ENCODE measurements at regions not wholly inside any gene's neighbourhood (a gene's known extent, or its start where the extent isn't known, plus 50 kb on each side); places are given as distances from the start of the nearest gene placed in this dataset.
"Not testable (repeated sequence)": the region's sequence is repeated elsewhere in the genome, so short reads cannot be mapped to it uniquely, and the experiment has no call there.

DNA sequence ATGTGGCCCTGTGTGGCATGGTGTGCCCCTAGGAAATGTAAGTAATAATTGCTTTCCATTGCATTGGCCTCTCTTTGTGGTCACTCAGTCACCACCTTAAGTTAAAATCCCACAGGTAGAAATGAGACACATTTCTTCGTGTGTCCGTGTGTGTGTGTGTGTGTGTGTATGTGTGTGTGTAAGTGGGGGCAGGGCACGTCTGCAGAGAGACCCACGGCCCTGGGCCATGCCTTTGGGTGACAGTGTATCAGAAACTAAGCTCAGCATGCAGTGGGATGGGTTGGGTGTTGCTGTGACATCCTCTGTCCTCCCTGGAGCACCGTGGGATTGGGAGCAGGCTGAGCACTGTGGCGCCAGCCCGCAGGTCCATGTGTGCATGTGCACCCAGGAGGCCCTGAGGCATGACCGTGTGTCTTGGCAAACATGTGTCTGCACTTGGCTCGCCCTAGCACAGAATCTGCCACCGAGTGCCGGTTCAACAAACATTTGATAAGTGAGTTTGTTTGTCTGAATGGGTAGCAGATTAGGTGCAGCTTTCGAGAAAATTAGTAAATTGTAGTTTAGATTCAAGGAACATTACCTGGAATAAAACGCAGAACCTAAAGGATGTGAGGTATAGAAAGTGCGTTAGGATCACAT is 91.8 kb downstream of the WTIP start:
- no peaks in the 10 kb centered on the region for H4K20me1 ChIP-seq (ENCODE audit: low read length)
- no peaks in the 10 kb centered on the region for H3K9me2 ChIP-seq (replicated peaks; ENCODE audit: low read length)
- no peaks in the 10 kb centered on the region for H3K79me2 ChIP-seq (ENCODE audit: low read length)
- H3K4me2 ChIP-seq (ENCODE audit: low read length): no peak overlapping the region
- ATAC-seq: no peak
- no peak overlapping the region for H3K4me3 ChIP-seq (ENCODE audit: low read length)
- H3K27ac ChIP-seq (ENCODE audit: low read length): no peak overlapping the region
- no peak overlapping the region for H3K9ac ChIP-seq (ENCODE audit: low read length)
- no peaks in the 10 kb centered on the region for H3K9me3 ChIP-seq (ENCODE audit: low read length)
- no peak for DNase-seq
- intact Hi-C loops (cut with micrococcal nuclease): no loop called here
- no peaks in the 10 kb centered on the region for H3K4me1 ChIP-seq (ENCODE audit: insufficient read depth, low read length)
- no peaks in the 10 kb centered on the region for H3K36me3 ChIP-seq (ENCODE audit: low read depth, low read length)
- no peaks in the 10 kb centered on the region for H3K27me3 ChIP-seq (ENCODE audit: low read length)
- H3F3A ChIP-seq (ENCODE audit: low read length, unreplicated experiment): no peaks in the 10 kb centered on the region
- BruUV-seq (replicated peaks): no TSS peak
- CTCF ChIA-PET: no interaction called here
- no peak for TF ChIP-seq CTCF (conservative IDR thresholded peaks at IDR 0.05; ENCODE audit: low read depth, low read length)
- POLR2A ChIA-PET (ENCODE audit: unreplicated experiment): no interaction called here
- no peak overlapping the region for H2AFZ ChIP-seq (ENCODE audit: low read length)

DNA sequence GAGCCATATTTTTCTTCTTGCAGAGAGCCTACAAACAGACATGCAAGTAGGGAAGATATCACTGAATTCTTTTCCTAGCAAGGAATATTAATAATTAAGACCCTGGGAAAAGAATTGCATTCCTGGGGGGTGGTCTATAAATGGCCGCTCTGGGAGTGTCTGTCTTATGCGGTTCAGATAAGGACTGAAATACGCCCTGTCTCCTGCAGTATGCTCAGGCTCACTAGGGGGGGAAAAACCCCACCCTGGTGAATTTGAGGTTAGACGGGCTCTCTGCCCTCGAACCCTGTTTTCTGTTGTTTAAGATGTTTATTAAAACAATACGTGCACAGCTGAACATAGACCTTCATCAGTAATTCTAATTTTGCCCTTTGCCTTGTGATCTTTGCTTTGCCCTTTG is 88.6 kb downstream of the WTIP start:
- H3K4me2 ChIP-seq (ENCODE audit: low read length); H3K9me2 ChIP-seq (replicated peaks; ENCODE audit: low read length); H3K27ac ChIP-seq (ENCODE audit: low read length); ATAC-seq; POLR2A ChIA-PET (ENCODE audit: unreplicated experiment); H2AFZ ChIP-seq (ENCODE audit: low read length); H3K79me2 ChIP-seq (ENCODE audit: low read length); BruUV-seq (replicated peaks); CTCF ChIA-PET; H3K27me3 ChIP-seq (ENCODE audit: low read length); H4K20me1 ChIP-seq (ENCODE audit: low read length); H3K9me3 ChIP-seq (ENCODE audit: low read length); H3F3A ChIP-seq (ENCODE audit: low read length, unreplicated experiment); intact Hi-C loops (cut with micrococcal nuclease); DNase-seq; H3K36me3 ChIP-seq (ENCODE audit: low read depth, low read length); H3K4me3 ChIP-seq (ENCODE audit: low read length); H3K9ac ChIP-seq (ENCODE audit: low read length); H3K4me1 ChIP-seq (ENCODE audit: insufficient read depth, low read length): not testable (repeated sequence)

GRCh38 chr19:34562344-34562743 is 80.8 kb downstream of the WTIP start:
- DNase-seq; BruUV-seq (replicated peaks); H3K27ac ChIP-seq (ENCODE audit: low read length); H3F3A ChIP-seq (ENCODE audit: low read length, unreplicated experiment); POLR2A ChIA-PET (ENCODE audit: unreplicated experiment); H3K36me3 ChIP-seq (ENCODE audit: low read depth, low read length); H3K4me2 ChIP-seq (ENCODE audit: low read length); H3K79me2 ChIP-seq (ENCODE audit: low read length); intact Hi-C loops (cut with micrococcal nuclease); ATAC-seq; H3K9ac ChIP-seq (ENCODE audit: low read length); H3K9me3 ChIP-seq (ENCODE audit: low read length); CTCF ChIA-PET; H3K9me2 ChIP-seq (replicated peaks; ENCODE audit: low read length); H2AFZ ChIP-seq (ENCODE audit: low read length); H4K20me1 ChIP-seq (ENCODE audit: low read length); H3K4me3 ChIP-seq (ENCODE audit: low read length); H3K4me1 ChIP-seq (ENCODE audit: insufficient read depth, low read length): not testable (repeated sequence)
- peaks cover 17% of the 10 kb centered on the region; the same call in 1 of the 2 replicates for H3K27me3 ChIP-seq (ENCODE audit: low read length)

All from PC-3 (cell line).